ENCODE measurements at regions not wholly inside any gene's neighbourhood (a gene's known extent, or its start where the extent isn't known, plus 50 kb on each side); places are given as distances from the start of the nearest gene placed in this dataset.

DNA sequence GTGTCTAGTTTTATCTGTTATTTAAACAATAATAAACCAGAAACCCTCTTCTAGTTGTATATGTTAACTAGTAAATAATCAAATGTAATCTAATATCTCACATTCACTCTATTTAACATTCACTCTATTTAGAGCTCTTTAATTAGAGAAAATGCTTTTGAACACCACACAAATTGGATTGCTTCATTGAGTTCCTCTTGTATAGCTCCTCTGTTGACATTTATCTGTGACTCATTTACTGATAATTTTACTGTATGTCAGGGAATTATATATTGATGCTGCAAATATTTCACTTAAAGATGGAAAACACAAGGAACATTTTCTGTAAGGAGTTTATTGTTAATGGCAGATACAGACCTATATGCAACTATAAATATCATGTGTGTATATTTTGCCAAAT lies 594.6 kb downstream of the COL12A1 start:
- POLR2A ChIA-PET: no interaction called here
- H3K27ac ChIP-seq (ENCODE audit: low read depth, low read length): no peak overlapping the region
- no peak for DNase-seq (ENCODE audit: low read depth, low spot score)
- H3K27me3 ChIP-seq (ENCODE audit: control insufficient read depth, insufficient read depth, low read length): no peaks in the 10 kb centered on the region
- TF ChIP-seq, protein P1, sequence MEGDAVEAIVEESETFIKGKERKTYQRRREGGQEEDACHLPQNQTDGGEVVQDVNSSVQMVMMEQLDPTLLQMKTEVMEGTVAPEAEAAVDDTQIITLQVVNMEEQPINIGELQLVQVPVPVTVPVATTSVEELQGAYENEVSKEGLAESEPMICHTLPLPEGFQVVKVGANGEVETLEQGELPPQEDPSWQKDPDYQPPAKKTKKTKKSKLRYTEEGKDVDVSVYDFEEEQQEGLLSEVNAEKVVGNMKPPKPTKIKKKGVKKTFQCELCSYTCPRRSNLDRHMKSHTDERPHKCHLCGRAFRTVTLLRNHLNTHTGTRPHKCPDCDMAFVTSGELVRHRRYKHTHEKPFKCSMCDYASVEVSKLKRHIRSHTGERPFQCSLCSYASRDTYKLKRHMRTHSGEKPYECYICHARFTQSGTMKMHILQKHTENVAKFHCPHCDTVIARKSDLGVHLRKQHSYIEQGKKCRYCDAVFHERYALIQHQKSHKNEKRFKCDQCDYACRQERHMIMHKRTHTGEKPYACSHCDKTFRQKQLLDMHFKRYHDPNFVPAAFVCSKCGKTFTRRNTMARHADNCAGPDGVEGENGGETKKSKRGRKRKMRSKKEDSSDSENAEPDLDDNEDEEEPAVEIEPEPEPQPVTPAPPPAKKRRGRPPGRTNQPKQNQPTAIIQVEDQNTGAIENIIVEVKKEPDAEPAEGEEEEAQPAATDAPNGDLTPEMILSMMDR (IDR thresholded peaks at IDR 0.05; ENCODE audit: low read depth, low read length): no peak
- no peaks in the 10 kb centered on the region for H3K9me3 ChIP-seq (ENCODE audit: control insufficient read depth, insufficient read depth, low read length)
- no peak overlapping the region for H3K4me3 ChIP-seq (ENCODE audit: low read depth, low read length)
- CTCF ChIA-PET: interaction anchor here (1.3 kb wide), 1 partner anchor 598 kb away, joined by 4 read pairs; no protein-coding TSS in a partner anchor

DNA sequence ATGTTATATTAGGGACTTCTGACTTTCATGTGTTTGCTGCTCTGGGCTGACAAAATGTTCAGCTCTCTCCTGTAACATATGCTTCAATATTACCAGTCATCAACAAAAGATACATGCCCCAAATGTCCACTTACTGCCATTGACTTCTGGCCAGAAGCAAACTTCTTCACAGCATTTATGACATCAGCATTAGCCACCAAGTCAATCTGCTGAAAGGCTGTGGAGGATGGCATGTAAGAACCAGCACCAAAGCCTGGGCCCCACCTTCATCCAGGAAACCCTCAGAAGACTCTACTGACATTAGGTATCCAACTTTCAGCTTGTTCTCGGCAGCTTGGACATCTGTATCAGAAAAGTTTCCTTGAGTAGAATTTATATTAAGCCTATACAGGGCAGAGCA lies 595.5 kb downstream of the COL12A1 start:
- ChIA-PET CTCF (interaction anchor here (1.3 kb wide), 1 partner anchor 599 kb away, joined by 4 read pairs; no protein-coding TSS in a partner anchor), POLR2A (no interaction called here)
- H3K27me3 ChIP-seq (ENCODE audit: control insufficient read depth, insufficient read depth, low read length): no peaks in the 10 kb centered on the region
- no peak for DNase-seq (ENCODE audit: low read depth, low spot score)
- H3K9me3 ChIP-seq (ENCODE audit: control insufficient read depth, insufficient read depth, low read length): no peaks in the 10 kb centered on the region
- no peak overlapping the region for H3K4me3 ChIP-seq (ENCODE audit: low read depth, low read length)
- TF ChIP-seq, protein P1 (IDR thresholded peaks at IDR 0.05; ENCODE audit: low read depth, low read length): no peak
- no peak overlapping the region for H3K27ac ChIP-seq (ENCODE audit: low read depth, low read length)

DNA sequence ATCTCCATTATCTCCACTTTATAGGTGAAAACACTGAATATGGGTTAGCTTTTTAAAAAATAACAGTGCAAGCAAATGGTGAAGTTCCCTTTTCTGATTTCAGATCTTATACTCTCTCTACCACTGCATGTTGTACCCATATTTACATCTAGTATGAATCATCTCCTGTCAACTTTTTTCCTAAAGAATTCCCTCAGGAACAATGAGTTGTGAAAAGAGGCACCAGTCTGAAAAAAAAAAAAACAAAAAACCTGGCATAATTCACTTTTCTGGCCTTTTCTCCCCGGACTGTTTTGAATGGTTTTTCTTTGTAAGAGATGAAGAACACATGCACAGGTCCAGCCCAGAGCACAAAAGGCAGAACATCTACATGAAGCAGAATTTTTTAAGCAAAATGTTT lies 596.0 kb downstream of the COL12A1 start:
- TF ChIP-seq, protein P1 (IDR thresholded peaks at IDR 0.05; ENCODE audit: low read depth, low read length): no peak

DNA sequence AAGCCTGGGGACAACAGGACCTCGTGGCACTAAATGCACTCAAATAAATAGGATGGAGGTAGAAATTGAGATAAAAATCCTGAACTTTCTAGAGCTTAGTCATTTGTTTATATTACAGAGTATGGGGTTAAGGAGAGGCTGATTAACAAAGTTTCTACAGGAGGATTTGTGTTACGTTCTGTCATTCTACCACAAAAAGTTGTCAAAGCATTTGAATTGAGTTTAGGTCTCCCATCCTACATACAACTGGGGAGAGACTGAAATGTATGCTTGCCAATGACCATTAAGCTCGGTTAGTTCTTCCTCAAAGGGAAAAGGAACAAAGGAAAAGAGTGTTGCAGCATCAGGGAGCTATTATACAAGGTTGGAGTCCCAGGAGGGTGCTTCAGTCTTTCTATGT lies 597.9 kb downstream of the COL12A1 start:
- TF ChIP-seq, protein P1 (IDR thresholded peaks at IDR 0.05; ENCODE audit: low read depth, low read length): no peak
- Histone ChIP-seq H3K4me3 (ENCODE audit: low read depth, low read length) (no peak overlapping the region), H3K27me3 (ENCODE audit: control insufficient read depth, insufficient read depth, low read length) (no peaks in the 10 kb centered on the region), H3K9me3 (ENCODE audit: control insufficient read depth, insufficient read depth, low read length) (no peaks in the 10 kb centered on the region), H3K27ac (ENCODE audit: low read depth, low read length) (no peak overlapping the region)
- ChIA-PET CTCF (no interaction called here), POLR2A (no interaction called here)
- peak; percentile 8 for DNase-seq (ENCODE audit: low read depth, low spot score)

More for the DNA sequence above, 596.0 kb downstream of the COL12A1 start:
- Histone ChIP-seq H3K27me3 (ENCODE audit: control insufficient read depth, insufficient read depth, low read length) (no peaks in the 10 kb centered on the region), H3K4me3 (ENCODE audit: low read depth, low read length) (no peak overlapping the region), H3K27ac (ENCODE audit: low read depth, low read length) (no peak overlapping the region), H3K9me3 (ENCODE audit: control insufficient read depth, insufficient read depth, low read length) (no peaks in the 10 kb centered on the region)
- ChIA-PET POLR2A (no interaction called here), CTCF (no interaction called here)
- no peak for DNase-seq (ENCODE audit: low read depth, low spot score)

DNA sequence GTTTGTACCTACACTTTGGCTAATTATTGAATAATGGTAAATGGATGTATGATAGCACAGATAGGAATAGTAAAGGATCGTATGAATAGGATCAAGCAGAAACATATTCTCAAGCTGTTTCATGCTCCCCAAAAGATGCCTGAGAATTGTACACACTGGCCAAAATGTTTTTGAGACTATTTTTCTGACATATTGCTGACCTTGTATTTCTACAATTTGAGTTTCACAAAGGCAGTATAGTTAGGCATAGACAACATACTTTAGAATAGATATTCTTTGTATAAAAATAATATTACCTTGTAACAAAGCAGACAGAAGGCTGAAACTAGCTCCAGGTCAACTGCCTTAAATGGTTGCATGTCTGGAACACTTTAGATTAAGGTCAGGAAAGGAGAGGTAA lies 598.4 kb downstream of the COL12A1 start:
- TF ChIP-seq, protein P1 (IDR thresholded peaks at IDR 0.05; ENCODE audit: low read depth, low read length): no peak
- Histone ChIP-seq H3K9me3 (ENCODE audit: control insufficient read depth, insufficient read depth, low read length) (no peaks in the 10 kb centered on the region), H3K4me3 (ENCODE audit: low read depth, low read length) (no peak overlapping the region), H3K27ac (ENCODE audit: low read depth, low read length) (no peak overlapping the region), H3K27me3 (ENCODE audit: control insufficient read depth, insufficient read depth, low read length) (no peaks in the 10 kb centered on the region)
- DNase-seq (ENCODE audit: low read depth, low spot score): no peak
- CTCF ChIA-PET: interaction anchor here (0.8 kb wide), 1 partner anchor 32 kb away, joined by 3 read pairs; no protein-coding TSS in a partner anchor
- POLR2A ChIA-PET: no interaction called here

Measured in AG04450 (cell line).